Stimulated activated CD4-positive, alpha-beta T cell treated with anti-CD3 and anti-CD28 coated beads, TNF-alpha, amount 100 ng/mL, for 1 hour (primary cell): ENCODE measurements at regions not wholly inside any gene's neighbourhood (a gene's known extent, or its start where the extent isn't known, plus 50 kb on each side); places are given as distances from the start of the nearest gene placed in this dataset.

Experiments used
- DNase-seq, 3 donors: peaks; one replicate each; pipeline ENCODE4 v3.0.0-alpha.2; 2020; ENCODE audit warnings: low read depth in 3 of 3, low spot score in 1 of 3

- DNase-seq, result no peak
These were observed 55.3 kb upstream of the AMN1 start for GRCh38 chr12:31783996-31784645.

- no peak for DNase-seq
These were observed 54.7 kb upstream of the AMN1 start for GRCh38 chr12:31783556-31783955.

- DNase-seq, result no peak
These were observed 53.2 kb upstream of the AMN1 start for GRCh38 chr12:31781894-31782540.

- no peak for DNase-seq
These were observed 51.3 kb upstream of the AMN1 start for GRCh38 chr12:31780096-31780495.

GRCh38 chr12:31778687-31779086 is 49.9 kb upstream of the AMN1 start:
- DNase-seq, result no peak
